OCI-LY3 (cell line): ENCODE measurements at regions not wholly inside any gene's neighbourhood (a gene's known extent, or its start where the extent isn't known, plus 50 kb on each side); places are given as distances from the start of the nearest gene placed in this dataset.

ENCODE experiments used
- H2AFZ ChIP-seq: fragments of 200-600, 300-600 bp; shearing (Covaris generic); 2 replicates; pipeline ENCODE4 v1.6.0; 2014; ENCODE audit warnings: antibody characterized with exemption, low read depth, low read length
- H3K27ac ChIP-seq: fragments of 200-600, 300-600 bp; sonication (generic); 2 replicates; pipeline ENCODE4 v1.5.1; 2014; ENCODE audit warnings: mild to moderate bottlenecking, low read length, moderate library complexity, mixed read lengths
- H3K27me3 ChIP-seq: fragments of 200-600, 300-600 bp; sonication (generic); 2 replicates; pipeline ENCODE4 v1.6.1; 2014; ENCODE audit warnings: low read depth, low read length, mixed read lengths
- H3K36me3 ChIP-seq: fragments of 200-600, 300-600 bp; sonication (generic); replicated peaks from 2 replicates; pipeline ENCODE3; 2014; ENCODE audit warnings: low read depth, low read length, mixed read lengths
- H3K4me1 ChIP-seq: fragments of 300-600, 200-600 bp; sonication (generic); 2 replicates; pipeline ENCODE4 v1.6.1; 2014; ENCODE audit warnings: low read length, mixed read lengths
- H3K4me2 ChIP-seq: fragments of 200-600, 300-600 bp; sonication (generic); 2 replicates; pipeline ENCODE4 v1.6.1; 2014; ENCODE audit warnings: low read length, mixed read lengths
- H3K4me3 ChIP-seq: fragments of 300-600, 200-600 bp; sonication (generic); 2 replicates; pipeline ENCODE4 v1.5.1; 2014; ENCODE audit warnings: antibody characterized with exemption, mild to moderate bottlenecking, low read length, moderate library complexity
- H3K79me2 ChIP-seq: fragments of 300-600, 200-600 bp; shearing (Covaris generic); 2 replicates; pipeline ENCODE4 v1.6.1; 2014; ENCODE audit warnings: mild to moderate bottlenecking, low read length, mixed read lengths
- H3K9ac ChIP-seq: fragments of 300-600, 200-600 bp; shearing (Covaris generic); 2 replicates; pipeline ENCODE4 v1.6.0; 2014; ENCODE audit warnings: mild to moderate bottlenecking, low read length, moderate library complexity
- H3K9me3 ChIP-seq: fragments of 200-600, 300-600 bp; shearing (Covaris generic); 2 replicates; pipeline ENCODE4 v1.6.1; 2014; ENCODE audit warnings: low read length, mixed read lengths; ENCODE audit not compliant: insufficient read depth
- H4K20me1 ChIP-seq: fragments of 200-600, 300-600 bp; sonication (generic); 2 replicates; pipeline ENCODE4 v1.6.1; 2016; ENCODE audit warnings: low read length, mixed read lengths; ENCODE audit not compliant: insufficient read depth
- CTCF ChIP-seq: fragments of 200-600, 300-600 bp; sonication (generic); IDR thresholded peaks from 2 replicates; pipeline ENCODE4 v1.5.1; 2014; ENCODE audit warnings: antibody characterized with exemption, low read length, low read depth
- EZH2phosphoT487 ChIP-seq: fragments of 200-600 bp; shearing (Covaris generic); IDR thresholded peaks from 2 replicates; pipeline ENCODE4 v1.6.1; 2018; ENCODE audit warnings: antibody characterized with exemption, mixed run types, low read depth

DNA sequence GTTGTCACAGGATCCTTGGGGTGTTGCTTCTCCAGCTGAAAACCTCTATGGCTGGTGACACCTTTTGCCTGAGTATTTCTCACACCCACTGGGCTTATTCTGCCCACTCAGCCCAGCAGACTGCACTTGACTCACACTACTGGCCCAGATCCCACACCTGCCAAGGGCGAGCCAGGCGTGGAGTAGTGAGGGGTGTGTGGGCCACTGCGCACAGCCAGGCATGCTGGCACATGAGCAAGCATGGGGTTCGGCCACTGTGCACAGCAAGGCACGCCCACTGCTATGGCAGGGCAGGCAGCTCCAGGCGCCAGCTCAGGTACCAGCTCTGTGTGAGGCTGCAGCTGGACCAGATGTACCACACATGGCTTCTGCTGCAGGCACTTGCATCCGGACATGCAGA, 116.5 kb upstream of the MTNR1B start:
- Histone ChIP-seq H3K27me3 (peaks cover 3% of the 10 kb centered on the region; the same call in 1 of the 2 replicates), H3K4me2 (no peak overlapping the region), H3K9ac (no peak overlapping the region), H2AFZ (no peak overlapping the region), H3K79me2 (no peaks in the 10 kb centered on the region), H3K36me3 (no peaks in the 10 kb centered on the region), H3K9me3 (no peaks in the 10 kb centered on the region), H4K20me1 (no peaks in the 10 kb centered on the region), H3K27ac (no peak overlapping the region), H3K4me3 (no peak overlapping the region), H3K4me1 (no peaks in the 10 kb centered on the region)
- TF ChIP-seq CTCF = no peak
- no peak for TF ChIP-seq EZH2phosphoT487

GRCh38 chr11:92854162-92854561, 115.3 kb upstream of the MTNR1B start:
- Histone ChIP-seq H3K27me3 (peaks cover 3% of the 10 kb centered on the region; the same call in 1 of the 2 replicates), H4K20me1 (no peaks in the 10 kb centered on the region), H2AFZ (no peak overlapping the region), H3K4me1 (no peaks in the 10 kb centered on the region), H3K79me2 (no peaks in the 10 kb centered on the region), H3K9me3 (no peaks in the 10 kb centered on the region), H3K36me3 (no peaks in the 10 kb centered on the region), H3K9ac (no peak overlapping the region), H3K4me3 (no peak overlapping the region), H3K27ac (no peak overlapping the region), H3K4me2 (no peak overlapping the region)
- TF ChIP-seq CTCF = no peak
- TF ChIP-seq EZH2phosphoT487 = no peak

- Histone ChIP-seq H3K4me2 (no peak overlapping the region), H2AFZ (no peak overlapping the region), H3K27ac (no peak overlapping the region), H3K27me3 (peaks cover 3% of the 10 kb centered on the region; the same call in 1 of the 2 replicates), H3K36me3 (no peaks in the 10 kb centered on the region), H3K4me1 (no peaks in the 10 kb centered on the region), H3K79me2 (no peaks in the 10 kb centered on the region), H3K9me3 (no peaks in the 10 kb centered on the region), H3K4me3 (no peak overlapping the region), H4K20me1 (no peaks in the 10 kb centered on the region), H3K9ac (no peak overlapping the region)
- TF ChIP-seq CTCF (peak; percentile 18; the same call in 1 of the 2 replicates), EZH2phosphoT487 (no peak)
Observed at GRCh38 chr11:92854952-92855351, 114.5 kb upstream of the MTNR1B start.

- Histone ChIP-seq H3K36me3 (no peaks in the 10 kb centered on the region), H3K9me3 (no peaks in the 10 kb centered on the region), H3K79me2 (no peaks in the 10 kb centered on the region), H3K4me3 (no peak overlapping the region), H2AFZ (no peak overlapping the region), H3K27ac (no peak overlapping the region), H3K27me3 (peaks cover 3% of the 10 kb centered on the region; the same call in 1 of the 2 replicates), H3K4me1 (no peaks in the 10 kb centered on the region), H3K4me2 (no peak overlapping the region), H3K9ac (no peak overlapping the region), H4K20me1 (no peaks in the 10 kb centered on the region)
- TF ChIP-seq CTCF (no peak), EZH2phosphoT487 (no peak)
Observed at GRCh38 chr11:92855607-92856405, 113.6 kb upstream of the MTNR1B start.
